GM12864 (cell line): ENCODE measurements at regions not wholly inside any gene's neighbourhood (a gene's known extent, or its start where the extent isn't known, plus 50 kb on each side); places are given as distances from the start of the nearest gene placed in this dataset.

ENCODE experiments used
- DNase-seq: peaks from one replicate; pipeline ENCODE4 v3.0.0-alpha.2; 2011; ENCODE audit warnings: low read depth
- H3K4me3 ChIP-seq: 2 replicates; pipeline ENCODE4 v1.5.1; 2011; ENCODE audit warnings: mild to moderate bottlenecking, low read depth, low read length, control low read depth
- CTCF ChIP-seq: IDR thresholded peaks from 2 replicates; pipeline ENCODE4 v1.5.1; 2011; ENCODE audit warnings: low read depth, mild to moderate bottlenecking, moderate library complexity, low read length, control low read depth, inconsistent platforms; ENCODE audit errors: missing control alignments

- TF ChIP-seq CTCF: no peak
- H3K4me3 ChIP-seq: no peak overlapping the region
- DNase-seq: no peak
Measured at GRCh38 chr14:101464984-101465794, 96.1 kb upstream of the DIO3 start.

- no peak for TF ChIP-seq CTCF
- H3K4me3 ChIP-seq: no peak overlapping the region
- DNase-seq: no peak
Measured at GRCh38 chr14:101465795-101466448, 95.4 kb upstream of the DIO3 start.

GRCh38 chr14:101466456-101467180 is 94.7 kb upstream of the DIO3 start:
- no peak overlapping the region for H3K4me3 ChIP-seq
- TF ChIP-seq CTCF: no peak
- DNase-seq: no peak

GRCh38 chr14:101467181-101467926 is 93.9 kb upstream of the DIO3 start:
- no peak overlapping the region for H3K4me3 ChIP-seq
- TF ChIP-seq CTCF: no peak
- no peak for DNase-seq

GRCh38 chr14:101469382-101470247 is 91.7 kb upstream of the DIO3 start:
- DNase-seq: no peak

More at GRCh38 chr14:101469382-101470247, 91.7 kb upstream of the DIO3 start:
- no peak overlapping the region for H3K4me3 ChIP-seq
- no peak for TF ChIP-seq CTCF
